Pancreas (tissue), 10 donors: ENCODE measurements at regions not wholly inside any gene's neighbourhood (a gene's known extent, or its start where the extent isn't known, plus 50 kb on each side); places are given as distances from the start of the nearest gene placed in this dataset.

Source experiments
- ATAC-seq, 4 donors: fragments of 200-7000 bp; cut with Tn5 transposase; one replicate each; pipeline versions ENCODE4 v1.8.0 to v1.9.1; 2020; ENCODE audit warnings: mild to moderate bottlenecking in 4 of 4, moderate library complexity in 4 of 4
- DNase-seq, 6 donors: peaks; one replicate each; pipeline ENCODE4 v3.0.0-alpha.2; 2020
- FAIRE-seq: peaks from 2 replicates; lab custom pipeline; 2012; peaks lifted over from hg19 to GRCh38; lab: Jason Lieb, UNC
- H3K27ac ChIP-seq, 4 donors: fragments of 200-600 bp; sonication (generic); 1 replicate in 3 of 4; 2 replicates in 1 of 4; pipeline versions ENCODE4 v1.5.0 to v1.8.0; 2020
- H3K27me3 ChIP-seq, 4 donors: fragments of 200-600 bp; one replicate each; pipeline ENCODE4 v1.8.0; 2021
- H3K36me3 ChIP-seq, 3 donors: fragments of 200-600 bp; sonication (generic) in 1 of 3; one replicate each; pipeline versions ENCODE4 v1.5.0 to v1.8.0; 2020 to 2021
- H3K4me1 ChIP-seq, 3 donors: fragments of 200-600 bp; one replicate each; pipeline ENCODE4 v1.8.0; 2021
- H3K4me3 ChIP-seq, 4 donors: fragments of 200-600 bp; sonication (generic) in 2 of 4; one replicate each; pipeline versions ENCODE4 v1.5.0 to v1.8.0; 2020 to 2021
- H3K9me3 ChIP-seq, 4 donors: fragments of 200-600 bp; one replicate each; pipeline ENCODE4 v1.8.0; 2021
- WGBS, 2 donors: extraction: QIAGEN DNeasy Blood & Tissue Kit; methylation state at CpG; one replicate each; pipeline ENCODE4 v1.1.7; 2013; 5-methylcytosine and 5-hydroxymethylcytosine counted together
- intact Hi-C, 3 donors: fragments of 100-400 bp; cut with DNase I; formaldehyde crosslinking; loops; one replicate each; pipeline versions ENCODE4 v1.11.1 to v1.14.2; 2022
- TF ChIP-seq, protein P1 (sequence below), 4 donors: fragments of 200-600 bp; sonication (generic) in 3 of 4; IDR thresholded peaks; one replicate each; pipeline versions ENCODE4 v1.5.0 to v1.8.0; 2021; ENCODE audit warnings: antibody characterized with exemption in 4 of 4
- donor health status: healthy with polysubstance abuse.
- donor health status: DM: no; HTN: no; CAD: no; lungs with moderate emphysema.
- donor health status: DM: no; HTN: no; CAD: no.
- donor health status: control.
- donor health status: control.
- donor health status: Bipolar disorder and iron deficiency.
- donor health status: DM: yes; HTN: yes; CAD: no.
- donor health status: DM: no; HTN: no; CAD: no.
- donor health status: DM: no; HTN: no; CAD: no.
- donor health status: DM: yes; HTN: yes; CAD: no.

GRCh38 chr4:167379076-167379835, 145.0 kb upstream of the SPOCK3 start:
- intact Hi-C loops: no loop called here
- TF ChIP-seq, protein P1, sequence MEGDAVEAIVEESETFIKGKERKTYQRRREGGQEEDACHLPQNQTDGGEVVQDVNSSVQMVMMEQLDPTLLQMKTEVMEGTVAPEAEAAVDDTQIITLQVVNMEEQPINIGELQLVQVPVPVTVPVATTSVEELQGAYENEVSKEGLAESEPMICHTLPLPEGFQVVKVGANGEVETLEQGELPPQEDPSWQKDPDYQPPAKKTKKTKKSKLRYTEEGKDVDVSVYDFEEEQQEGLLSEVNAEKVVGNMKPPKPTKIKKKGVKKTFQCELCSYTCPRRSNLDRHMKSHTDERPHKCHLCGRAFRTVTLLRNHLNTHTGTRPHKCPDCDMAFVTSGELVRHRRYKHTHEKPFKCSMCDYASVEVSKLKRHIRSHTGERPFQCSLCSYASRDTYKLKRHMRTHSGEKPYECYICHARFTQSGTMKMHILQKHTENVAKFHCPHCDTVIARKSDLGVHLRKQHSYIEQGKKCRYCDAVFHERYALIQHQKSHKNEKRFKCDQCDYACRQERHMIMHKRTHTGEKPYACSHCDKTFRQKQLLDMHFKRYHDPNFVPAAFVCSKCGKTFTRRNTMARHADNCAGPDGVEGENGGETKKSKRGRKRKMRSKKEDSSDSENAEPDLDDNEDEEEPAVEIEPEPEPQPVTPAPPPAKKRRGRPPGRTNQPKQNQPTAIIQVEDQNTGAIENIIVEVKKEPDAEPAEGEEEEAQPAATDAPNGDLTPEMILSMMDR (IDR thresholded peaks at IDR 0.05): no peak
- FAIRE-seq (no peak), DNase-seq (no peak), ATAC-seq (peak in 2 of 4 donors; percentile 21 to 32)
- Histone ChIP-seq H3K4me1 (no peaks in the 10 kb centered on the region), H3K36me3 (no peaks in the 10 kb centered on the region), H3K9me3 (no peaks in the 10 kb centered on the region), H3K27me3 (no peaks in the 10 kb centered on the region), H3K27ac (no peak overlapping the region), H3K4me3 (no peak overlapping the region)
- WGBS, 2 donors: 17 to 21% methylated on average over 4 of the region's 4 CpGs

DNA sequence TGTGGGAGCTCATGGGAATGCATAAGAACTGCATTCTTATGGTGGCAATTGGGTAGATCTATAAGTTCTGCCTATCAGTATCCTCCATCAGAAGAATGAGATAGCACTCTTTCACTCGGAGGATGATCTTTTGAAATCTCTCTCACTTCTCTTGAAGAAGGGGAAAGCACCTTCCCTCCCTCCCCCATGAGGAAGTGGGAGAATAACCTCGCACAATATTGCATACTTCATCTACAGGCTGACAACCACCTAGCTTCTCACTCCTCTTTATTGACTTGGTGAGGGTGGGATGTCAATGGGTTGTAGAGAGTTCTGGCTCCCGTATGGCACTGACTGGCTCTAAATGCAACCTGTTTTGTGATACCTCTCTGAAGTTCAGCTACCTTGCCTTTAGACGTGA, 146.7 kb upstream of the SPOCK3 start:
- WGBS, 2 donors: 67 to 69% methylated on average over 4 of the region's 4 CpGs
- FAIRE-seq: no peak

DNA sequence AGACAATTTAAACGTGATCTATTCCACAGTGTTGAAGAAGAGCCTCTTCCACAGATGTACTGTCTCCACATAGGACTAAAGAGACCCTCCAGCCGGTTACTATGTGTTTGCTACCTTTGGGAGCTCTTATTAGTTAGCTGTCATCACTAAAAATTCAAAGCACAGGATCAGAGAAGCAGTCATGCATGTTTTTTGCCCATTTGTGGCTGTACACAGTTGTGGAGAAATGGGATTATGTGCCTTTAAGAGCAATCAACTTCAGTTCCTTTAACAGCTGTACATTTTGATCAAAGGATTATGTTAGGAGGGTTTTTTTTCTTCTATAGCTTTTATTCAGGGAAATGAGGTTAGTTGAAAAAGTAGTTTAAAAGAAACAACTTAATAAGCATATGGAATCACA, 149.0 kb upstream of the SPOCK3 start:
- TF ChIP-seq, protein P1 (IDR thresholded peaks at IDR 0.05): no peak
- H3K4me1 ChIP-seq: no peaks in the 10 kb centered on the region
- H3K36me3 ChIP-seq: no peaks in the 10 kb centered on the region
- no peaks in the 10 kb centered on the region for H3K27me3 ChIP-seq
- no peak for FAIRE-seq
- intact Hi-C loops: no loop called here
- WGBS, 2 donors: 35 to 43% methylated on average over 2 of the region's 2 CpGs
- no peak overlapping the region for H3K4me3 ChIP-seq
- no peaks in the 10 kb centered on the region for H3K9me3 ChIP-seq
- ATAC-seq: no peak
- no peak overlapping the region for H3K27ac ChIP-seq
- DNase-seq: no peak

More for the DNA sequence above, 146.7 kb upstream of the SPOCK3 start:
- H3K36me3 ChIP-seq: no peaks in the 10 kb centered on the region
- H3K9me3 ChIP-seq: no peaks in the 10 kb centered on the region
- no peak overlapping the region for H3K27ac ChIP-seq
- H3K4me3 ChIP-seq: no peak overlapping the region
- H3K27me3 ChIP-seq: no peaks in the 10 kb centered on the region
- intact Hi-C loops: no loop called here
- TF ChIP-seq, protein P1 (IDR thresholded peaks at IDR 0.05): no peak
- DNase-seq (no peak), ATAC-seq (no peak)
- no peaks in the 10 kb centered on the region for H3K4me1 ChIP-seq

DNA sequence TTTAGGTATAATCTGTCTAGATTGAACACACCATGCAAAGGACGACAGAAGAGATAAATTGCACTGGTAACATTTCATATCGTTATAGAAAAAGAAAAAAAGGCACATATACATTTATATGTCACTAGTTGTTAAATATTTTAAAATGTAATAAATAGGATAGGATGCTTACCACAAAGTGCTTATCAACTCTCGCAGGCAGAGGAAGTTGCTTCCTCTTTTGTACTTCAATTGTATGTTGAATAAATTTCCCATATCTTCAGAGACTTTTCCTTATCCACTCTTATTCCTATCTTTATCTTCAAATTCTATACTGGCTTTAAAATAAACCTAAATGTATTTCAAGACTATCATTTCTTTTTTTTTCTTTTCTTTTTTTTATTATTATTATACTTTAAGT, 163.3 kb upstream of the SPOCK3 start:
- H3K36me3 ChIP-seq: no peaks in the 10 kb centered on the region
- no peak overlapping the region for H3K27ac ChIP-seq
- H3K27me3 ChIP-seq: no peaks in the 10 kb centered on the region
- intact Hi-C loops: no loop called here
- no peak for FAIRE-seq
- no peak for ATAC-seq
- TF ChIP-seq, protein P1 (IDR thresholded peaks at IDR 0.05): no peak
- H3K9me3 ChIP-seq: no peaks in the 10 kb centered on the region
- H3K4me3 ChIP-seq: no peak overlapping the region
- H3K4me1 ChIP-seq: no peaks in the 10 kb centered on the region
- 77 to 92% methylated on average over 3 of the region's 3 CpGs for WGBS, 2 donors
- no peak for DNase-seq

- Histone ChIP-seq H3K4me3 (no peak overlapping the region), H3K27me3 (no peaks in the 10 kb centered on the region), H3K36me3 (no peaks in the 10 kb centered on the region), H3K9me3 (no peaks in the 10 kb centered on the region), H3K4me1 (no peaks in the 10 kb centered on the region), H3K27ac (no peak overlapping the region)
- TF ChIP-seq, protein P1 (IDR thresholded peaks at IDR 0.05): no peak
- 71 to 93% methylated on average over 1 of the region's 1 CpG for WGBS, 2 donors
- intact Hi-C loops: no loop called here
- ATAC-seq: no peak
- no peak for DNase-seq
- no peak for FAIRE-seq
Observed at GRCh38 chr4:167399201-167399600, 164.9 kb upstream of the SPOCK3 start.
